Vagina (tissue), 2 donors: ENCODE measurements at regions not wholly inside any gene's neighbourhood (a gene's known extent, or its start where the extent isn't known, plus 50 kb on each side); places are given as distances from the start of the nearest gene placed in this dataset.

Experiments
- DNase-seq, 2 donors: peaks; one replicate each; pipeline ENCODE4 v3.0.0-alpha.2; 2017; ENCODE audit errors: extremely low spot score in 2 of 2
- H3K27ac ChIP-seq: fragments of 200-600 bp; sonication (generic); one replicate; pipeline ENCODE4 v1.5.1; 2019
- H3K27me3 ChIP-seq: fragments of 200-600 bp; sonication (generic); one replicate; pipeline ENCODE4 v1.5.1; 2019
- H3K36me3 ChIP-seq, 2 donors: fragments of 200-600 bp; sonication (generic); one replicate each; pipeline ENCODE4 v1.5.1; 2017 to 2019
- H3K4me1 ChIP-seq: fragments of 200-600 bp; sonication (generic); one replicate; pipeline ENCODE4 v1.5.1; 2019
- H3K4me3 ChIP-seq, 2 donors: fragments of 200-600 bp; sonication (generic); 1 replicate in 1 of 2; 2 replicates in 1 of 2; pipeline ENCODE4 v1.5.1; 2016 to 2019
- H3K9me3 ChIP-seq: fragments of 200-600 bp; sonication (generic); one replicate; pipeline ENCODE4 v1.5.1; 2019
- POLR2A ChIP-seq, 2 donors: fragments of 450-650 bp; IDR thresholded peaks; one replicate each; pipeline ENCODE4 v1.6.1; 2017; ENCODE audit warnings: antibody characterized with exemption in 2 of 2, mild to moderate bottlenecking in 2 of 2, moderate library complexity in 2 of 2
- POLR2AphosphoS5 ChIP-seq, 2 donors: sonication (generic); formaldehyde crosslinking; IDR thresholded peaks; one replicate each; pipeline ENCODE4 v1.9.0; 2017; ENCODE audit warnings: antibody characterized with exemption in 2 of 2, mild to moderate bottlenecking in 2 of 2, low read depth in 1 of 2; ENCODE audit not compliant: insufficient read depth in 1 of 2
- intact Hi-C: fragments of 100-400 bp; cut with DNase I; formaldehyde crosslinking; loops from one replicate; pipeline ENCODE4 v1.15.1; 2023
- TF ChIP-seq, protein P1 (sequence below), 3 experiments: fragments of 450-650 bp in 2 of 3; fragments of 200-600 bp in 1 of 3; sonication (generic) in 1 of 3; IDR thresholded peaks; one replicate each; pipeline ENCODE4 v1.5.1; 2017 to 2019; ENCODE audit warnings: antibody characterized with exemption in 3 of 3, mild to moderate bottlenecking in 2 of 3, moderate library complexity in 2 of 3

DNA sequence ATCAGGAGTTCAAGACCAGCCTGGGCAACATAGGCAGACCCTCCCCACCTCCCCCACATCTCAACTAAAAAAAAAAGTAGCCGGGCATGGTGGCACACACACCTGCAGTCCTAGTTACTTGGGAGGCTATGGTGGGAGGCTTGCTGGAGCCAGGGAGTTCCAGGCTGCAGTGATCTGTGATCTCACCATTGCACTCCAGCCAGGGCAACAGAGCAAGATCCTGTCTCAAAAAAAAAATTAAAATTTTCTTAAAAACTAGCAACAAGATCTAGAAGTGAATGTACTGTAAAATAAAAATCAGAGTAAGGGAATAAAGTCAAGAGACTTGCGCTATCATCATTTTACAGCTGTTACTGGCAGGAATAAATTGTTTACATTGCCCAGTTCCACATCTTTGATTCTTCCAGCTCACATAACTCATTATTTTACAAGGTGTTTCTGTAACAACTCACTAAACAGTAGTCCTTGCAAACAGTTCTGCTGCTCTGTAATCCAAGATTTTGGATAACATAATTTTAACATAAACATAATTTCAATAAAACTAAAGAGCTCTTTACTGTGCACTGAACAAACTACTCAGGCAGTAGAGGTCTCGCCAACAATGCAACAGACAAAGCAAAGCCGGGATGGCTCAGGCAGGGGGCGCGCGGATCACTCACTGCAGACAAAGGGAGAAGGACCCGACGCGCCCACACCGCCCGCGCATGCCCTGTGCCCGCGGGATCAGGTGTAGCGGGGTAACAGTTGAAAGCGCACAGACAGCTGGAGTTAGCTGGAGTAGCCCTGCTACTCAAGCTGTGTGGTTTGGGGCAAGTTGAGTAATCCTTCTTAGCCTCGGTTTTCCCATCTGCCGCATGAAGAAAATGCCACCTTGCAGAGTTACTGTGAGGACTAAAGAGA is 73.3 kb upstream of the NFE2L3 start:
- H3K27ac ChIP-seq = no peak overlapping the region
- H3K9me3 ChIP-seq = no peaks in the 10 kb centered on the region
- DNase-seq = no peak
- intact Hi-C loops = no loop called here
- H3K4me1 ChIP-seq = no peaks in the 10 kb centered on the region
- H3K27me3 ChIP-seq = no peaks in the 10 kb centered on the region
- H3K36me3 ChIP-seq = no peaks in the 10 kb centered on the region
- TF ChIP-seq POLR2A (IDR thresholded peaks at IDR 0.05) = no peak
- no peak for TF ChIP-seq POLR2AphosphoS5 (IDR thresholded peaks at IDR 0.05; ENCODE audit: insufficient read depth in 1 of 2, low read depth in 1 of 2)
- TF ChIP-seq, protein P1, sequence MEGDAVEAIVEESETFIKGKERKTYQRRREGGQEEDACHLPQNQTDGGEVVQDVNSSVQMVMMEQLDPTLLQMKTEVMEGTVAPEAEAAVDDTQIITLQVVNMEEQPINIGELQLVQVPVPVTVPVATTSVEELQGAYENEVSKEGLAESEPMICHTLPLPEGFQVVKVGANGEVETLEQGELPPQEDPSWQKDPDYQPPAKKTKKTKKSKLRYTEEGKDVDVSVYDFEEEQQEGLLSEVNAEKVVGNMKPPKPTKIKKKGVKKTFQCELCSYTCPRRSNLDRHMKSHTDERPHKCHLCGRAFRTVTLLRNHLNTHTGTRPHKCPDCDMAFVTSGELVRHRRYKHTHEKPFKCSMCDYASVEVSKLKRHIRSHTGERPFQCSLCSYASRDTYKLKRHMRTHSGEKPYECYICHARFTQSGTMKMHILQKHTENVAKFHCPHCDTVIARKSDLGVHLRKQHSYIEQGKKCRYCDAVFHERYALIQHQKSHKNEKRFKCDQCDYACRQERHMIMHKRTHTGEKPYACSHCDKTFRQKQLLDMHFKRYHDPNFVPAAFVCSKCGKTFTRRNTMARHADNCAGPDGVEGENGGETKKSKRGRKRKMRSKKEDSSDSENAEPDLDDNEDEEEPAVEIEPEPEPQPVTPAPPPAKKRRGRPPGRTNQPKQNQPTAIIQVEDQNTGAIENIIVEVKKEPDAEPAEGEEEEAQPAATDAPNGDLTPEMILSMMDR (IDR thresholded peaks at IDR 0.05) = peak in 1 of 3 experiments; percentile 24
- H3K4me3 ChIP-seq = no peak overlapping the region

DNA sequence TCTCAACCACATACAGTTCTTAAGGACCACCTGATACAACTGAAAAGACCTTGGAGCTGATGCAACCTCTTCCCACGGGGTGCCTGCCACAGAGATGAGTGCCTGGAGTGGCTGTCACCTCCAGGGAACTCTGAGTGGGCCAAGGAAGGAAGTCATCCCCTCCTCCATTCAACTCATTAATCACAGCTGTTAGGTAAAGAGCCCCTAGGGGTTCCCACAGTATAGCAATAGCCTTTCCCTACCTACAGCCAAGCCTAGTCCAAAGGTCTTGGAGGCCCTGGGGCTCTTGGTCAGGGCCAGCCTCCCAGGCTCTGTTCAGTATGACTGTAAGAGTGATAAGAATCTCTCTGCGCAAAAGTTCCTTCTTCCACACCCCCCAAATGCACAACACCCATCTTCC is 70.4 kb upstream of the NFE2L3 start:
- intact Hi-C loops = loop anchor here (10.0 kb wide), 1 partner anchor 283 kb away; no protein-coding TSS in a partner anchor
- Histone ChIP-seq H3K27me3 (no peaks in the 10 kb centered on the region), H3K36me3 (no peaks in the 10 kb centered on the region), H3K9me3 (no peaks in the 10 kb centered on the region), H3K27ac (no peak overlapping the region), H3K4me3 (no peak overlapping the region), H3K4me1 (no peaks in the 10 kb centered on the region)
- no peak for TF ChIP-seq POLR2AphosphoS5 (IDR thresholded peaks at IDR 0.05; ENCODE audit: insufficient read depth in 1 of 2, low read depth in 1 of 2)
- no peak for TF ChIP-seq POLR2A (IDR thresholded peaks at IDR 0.05)
- TF ChIP-seq, protein P1 (IDR thresholded peaks at IDR 0.05) = no peak
- DNase-seq = no peak

DNA sequence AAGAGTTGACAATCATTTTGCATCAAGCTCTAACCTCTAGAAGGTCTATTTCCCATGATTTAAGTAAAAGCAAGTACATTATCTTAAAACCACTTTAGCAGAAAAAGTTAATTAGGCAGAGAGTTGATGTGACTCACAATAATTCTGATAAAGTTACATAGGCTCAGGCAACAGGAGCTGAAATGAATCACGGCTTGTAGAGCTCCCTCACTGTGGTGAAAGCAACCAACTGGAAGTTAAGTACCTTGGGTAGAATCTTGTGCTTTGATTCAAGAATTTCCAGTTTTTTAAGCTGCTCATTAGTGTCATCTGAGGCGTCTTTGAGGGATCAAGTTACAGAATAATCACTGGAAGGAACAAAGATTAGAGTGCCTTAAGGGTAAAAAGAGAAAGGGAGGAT is 68.9 kb upstream of the NFE2L3 start:
- no peak for TF ChIP-seq POLR2AphosphoS5 (IDR thresholded peaks at IDR 0.05; ENCODE audit: insufficient read depth in 1 of 2, low read depth in 1 of 2)
- TF ChIP-seq, protein P1 (IDR thresholded peaks at IDR 0.05) = no peak
- no peak for TF ChIP-seq POLR2A (IDR thresholded peaks at IDR 0.05)
- Histone ChIP-seq H3K4me3 (no peak overlapping the region), H3K27me3 (no peaks in the 10 kb centered on the region), H3K9me3 (no peaks in the 10 kb centered on the region), H3K27ac (no peak overlapping the region), H3K4me1 (no peaks in the 10 kb centered on the region), H3K36me3 (no peaks in the 10 kb centered on the region)
- intact Hi-C loops = loop anchor here (10.0 kb wide), 1 partner anchor 282 kb away; no protein-coding TSS in a partner anchor
- no peak for DNase-seq

DNA sequence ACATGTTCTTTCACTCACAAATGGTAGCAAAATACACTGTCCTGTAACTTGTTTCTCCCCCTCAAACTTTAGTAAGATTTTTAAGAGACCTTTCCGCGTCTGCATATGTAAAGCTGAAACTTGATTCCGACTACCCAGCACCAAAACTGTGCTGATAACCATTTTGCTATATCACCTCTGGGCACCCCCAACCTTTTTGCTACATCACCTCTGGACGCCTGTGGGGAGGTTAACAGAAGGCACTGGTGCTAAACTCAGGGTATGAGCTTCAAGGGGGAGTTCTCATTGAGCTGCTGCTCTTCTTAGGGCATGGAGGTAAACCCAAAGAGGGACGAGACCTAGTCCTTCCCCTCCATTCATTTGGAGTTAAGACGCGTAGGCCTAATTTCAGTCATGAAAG is 67.6 kb upstream of the NFE2L3 start:
- TF ChIP-seq POLR2AphosphoS5 (IDR thresholded peaks at IDR 0.05; ENCODE audit: insufficient read depth in 1 of 2, low read depth in 1 of 2) = no peak
- TF ChIP-seq, protein P1 (IDR thresholded peaks at IDR 0.05) = no peak

DNA sequence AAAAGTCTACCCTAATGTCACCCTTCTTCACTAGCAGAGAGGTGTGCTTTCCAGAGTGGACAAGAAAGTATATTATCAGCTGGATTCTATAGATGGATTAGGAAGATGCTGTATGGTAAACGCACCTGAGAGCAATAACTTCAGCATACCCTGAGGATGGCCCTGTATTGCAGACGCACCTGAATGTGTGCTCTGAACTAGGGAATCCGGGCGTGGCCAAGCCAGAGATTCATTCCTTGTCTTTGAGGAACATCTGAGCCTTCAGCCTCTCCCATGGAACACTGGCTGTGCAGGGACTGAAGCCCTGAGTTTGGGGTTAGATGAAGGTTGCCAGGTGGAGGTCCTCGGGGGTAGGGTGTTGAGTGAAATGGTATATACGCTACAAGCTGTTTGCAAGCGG is 66.2 kb upstream of the NFE2L3 start:
- no peaks in the 10 kb centered on the region for H3K36me3 ChIP-seq
- intact Hi-C loops = loop anchor here (10.0 kb wide), 1 partner anchor 279 kb away; no protein-coding TSS in a partner anchor
- H3K4me3 ChIP-seq = no peak overlapping the region

More for the DNA sequence above, 67.6 kb upstream of the NFE2L3 start:
- no peaks in the 10 kb centered on the region for H3K36me3 ChIP-seq
- intact Hi-C loops = loop anchor here (10.0 kb wide), 1 partner anchor 280 kb away; no protein-coding TSS in a partner anchor
- H3K9me3 ChIP-seq = no peaks in the 10 kb centered on the region
- no peak for DNase-seq
- H3K4me1 ChIP-seq = no peaks in the 10 kb centered on the region
- H3K27ac ChIP-seq = no peak overlapping the region
- no peak overlapping the region for H3K4me3 ChIP-seq
- H3K27me3 ChIP-seq = no peaks in the 10 kb centered on the region

More for the DNA sequence above, 66.2 kb upstream of the NFE2L3 start:
- TF ChIP-seq POLR2AphosphoS5 (IDR thresholded peaks at IDR 0.05; ENCODE audit: insufficient read depth in 1 of 2, low read depth in 1 of 2) (no peak), POLR2A (IDR thresholded peaks at IDR 0.05) (no peak)
- TF ChIP-seq, protein P1 (IDR thresholded peaks at IDR 0.05) = no peak
- Histone ChIP-seq H3K27ac (no peak overlapping the region), H3K4me1 (no peaks in the 10 kb centered on the region), H3K27me3 (no peaks in the 10 kb centered on the region), H3K9me3 (no peaks in the 10 kb centered on the region)
- no peak for DNase-seq
